T1000 (cell line): ENCODE measurements at regions not wholly inside any gene's neighbourhood (a gene's known extent, or its start where the extent isn't known, plus 50 kb on each side); places are given as distances from the start of the nearest gene placed in this dataset.

Experiments used
- DNase-seq: peaks from one replicate; lab custom pipeline; 2025; ENCODE audit warnings: mixed read lengths; lab: John Stamatoyannopoulos, UW

DNA sequence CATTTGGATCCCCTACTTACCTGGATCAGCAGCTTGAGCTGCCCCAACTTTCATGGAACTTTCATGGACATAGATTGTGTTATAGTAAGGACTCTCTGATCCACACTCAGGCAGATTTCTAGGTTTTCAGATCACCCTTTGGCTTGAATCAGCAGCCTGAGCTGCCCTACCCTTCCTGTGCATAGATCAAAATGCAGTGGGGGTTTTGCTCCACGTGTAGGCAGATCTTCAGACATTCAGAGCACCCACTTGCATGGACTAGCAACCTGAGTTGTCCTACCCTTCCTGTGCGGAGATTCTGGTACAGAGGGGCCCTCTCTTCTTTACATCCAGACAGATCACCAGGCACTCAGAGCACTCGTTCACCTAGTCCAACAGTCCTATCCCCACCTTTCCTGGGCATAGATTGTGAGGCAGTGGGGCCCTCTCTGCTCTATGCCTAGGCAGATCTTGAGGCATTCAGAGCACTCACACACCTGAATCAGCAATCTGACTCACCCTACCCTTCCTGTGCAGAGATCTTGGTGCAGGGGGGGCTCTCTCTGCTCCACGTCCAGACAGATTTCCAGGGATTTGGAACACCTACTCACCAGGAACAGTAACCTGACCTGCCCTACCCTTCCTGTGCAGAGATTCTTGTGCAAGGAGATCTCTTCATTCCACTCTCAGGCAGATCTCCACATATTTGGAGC, 705.2 kb upstream of the NRSN1 start:
- no peak for DNase-seq

DNA sequence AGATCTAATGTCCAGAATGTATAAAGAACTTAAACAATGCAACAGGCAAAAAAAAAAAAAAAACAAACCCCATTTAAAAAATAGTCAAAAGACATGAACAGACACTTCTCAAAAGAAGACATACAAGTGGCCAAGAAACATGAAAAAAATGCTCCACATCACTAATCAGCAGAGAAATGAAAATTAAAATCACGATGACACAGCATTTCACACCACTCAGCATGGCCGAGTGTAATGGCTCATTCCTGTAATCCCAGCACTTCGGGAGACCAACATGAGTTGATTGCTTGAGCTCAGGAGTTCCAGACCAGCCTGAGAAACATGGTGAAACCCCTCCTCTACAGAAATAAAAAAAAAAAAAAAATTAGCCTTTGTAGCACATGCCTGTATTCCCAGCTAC, 701.4 kb upstream of the NRSN1 start:
- DNase-seq: no peak

DNA sequence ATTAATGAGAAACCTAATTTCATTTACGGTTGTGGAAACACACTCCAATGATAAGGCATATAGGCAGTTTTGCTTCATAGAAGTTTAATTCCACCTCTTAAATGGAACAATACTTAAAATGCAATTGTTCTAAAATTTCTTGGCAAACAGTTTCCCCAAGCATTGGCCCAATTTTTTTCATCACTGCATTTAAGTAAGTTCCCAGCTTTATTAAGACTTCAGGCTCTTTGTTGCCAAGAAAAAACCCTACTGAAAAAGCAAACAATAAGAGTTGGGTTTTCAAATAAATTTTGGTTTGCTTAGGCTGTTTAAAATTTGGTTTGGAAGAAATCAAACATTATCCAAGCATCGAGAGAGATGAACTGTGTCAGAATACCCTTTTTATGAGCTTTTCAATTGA, 690.9 kb upstream of the NRSN1 start:
- no peak for DNase-seq

DNA sequence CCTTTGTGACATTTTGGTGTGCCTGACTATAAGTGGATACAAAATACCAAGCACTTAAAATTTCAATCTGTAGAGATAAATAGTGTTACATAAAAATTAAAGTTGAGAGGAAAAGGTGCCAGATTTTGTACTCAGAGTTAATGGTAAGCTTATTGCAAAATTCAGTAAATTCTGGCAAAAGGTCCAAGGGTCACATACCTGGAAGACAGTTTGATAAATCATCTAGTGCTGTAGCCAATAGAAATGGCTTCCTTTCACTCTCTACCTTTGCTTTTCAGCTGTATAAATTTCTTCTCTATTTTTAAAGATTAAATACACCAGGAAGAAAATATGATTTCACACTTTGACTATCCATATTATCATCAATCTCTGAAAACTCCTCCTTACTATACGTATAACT, 690.2 kb upstream of the NRSN1 start:
- DNase-seq: no peak

DNA sequence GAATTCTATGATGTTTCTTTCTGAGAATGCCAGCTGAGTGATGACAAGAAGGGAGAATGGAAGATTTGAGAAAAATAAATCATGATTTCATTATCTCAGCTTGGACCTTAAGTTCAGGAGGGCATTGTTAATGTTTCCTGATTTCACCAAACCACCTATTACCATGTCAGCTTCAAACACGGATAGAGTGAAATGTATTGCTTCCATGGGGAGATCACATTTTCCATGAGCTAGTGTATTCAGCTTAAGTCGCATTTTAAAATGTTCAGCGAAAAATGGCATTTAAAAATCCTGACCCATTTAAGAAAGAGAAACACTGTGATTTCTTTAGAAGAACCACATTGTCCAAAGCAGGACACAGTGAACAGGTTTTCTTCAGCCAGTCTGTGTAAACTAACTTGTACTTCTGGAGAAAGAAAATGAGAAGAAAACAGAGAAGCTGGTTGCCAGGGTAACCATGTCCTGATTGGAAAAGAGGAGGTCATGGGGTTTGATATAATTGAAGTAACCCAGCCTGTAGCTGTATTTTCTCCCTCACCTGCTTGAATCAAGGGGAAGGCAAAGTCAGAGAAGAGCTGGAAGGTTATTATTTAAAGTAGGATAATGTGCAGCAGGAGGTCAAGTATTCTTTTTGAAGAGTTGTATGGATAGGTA, 684.1 kb upstream of the NRSN1 start:
- DNase-seq: no peak

DNA sequence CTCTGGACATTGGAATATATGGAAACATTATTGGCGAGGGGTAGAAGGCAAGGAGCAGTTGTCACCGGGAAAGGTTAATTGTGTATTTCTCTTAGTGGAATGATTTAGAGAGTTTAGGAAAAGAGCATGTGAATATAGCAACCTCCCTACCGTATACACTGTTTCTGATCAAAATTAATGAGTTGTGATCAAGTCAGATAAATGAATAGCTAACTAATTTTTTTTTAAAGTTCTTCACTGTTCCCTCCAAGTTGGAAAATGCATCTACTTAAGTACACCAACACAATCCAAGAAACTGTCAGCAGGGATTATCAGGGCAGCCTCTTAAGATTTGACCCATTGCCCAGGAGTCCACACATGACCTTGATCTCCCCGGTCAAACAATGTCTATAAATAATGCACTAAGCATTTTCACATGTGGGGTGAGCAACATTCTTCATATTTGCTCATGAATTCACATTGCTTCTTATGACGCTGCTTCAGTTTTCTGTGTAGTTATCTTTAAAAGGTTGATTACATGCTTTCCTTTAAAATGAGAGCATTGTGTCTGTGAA, 680.8 kb upstream of the NRSN1 start:
- no peak for DNase-seq

DNA sequence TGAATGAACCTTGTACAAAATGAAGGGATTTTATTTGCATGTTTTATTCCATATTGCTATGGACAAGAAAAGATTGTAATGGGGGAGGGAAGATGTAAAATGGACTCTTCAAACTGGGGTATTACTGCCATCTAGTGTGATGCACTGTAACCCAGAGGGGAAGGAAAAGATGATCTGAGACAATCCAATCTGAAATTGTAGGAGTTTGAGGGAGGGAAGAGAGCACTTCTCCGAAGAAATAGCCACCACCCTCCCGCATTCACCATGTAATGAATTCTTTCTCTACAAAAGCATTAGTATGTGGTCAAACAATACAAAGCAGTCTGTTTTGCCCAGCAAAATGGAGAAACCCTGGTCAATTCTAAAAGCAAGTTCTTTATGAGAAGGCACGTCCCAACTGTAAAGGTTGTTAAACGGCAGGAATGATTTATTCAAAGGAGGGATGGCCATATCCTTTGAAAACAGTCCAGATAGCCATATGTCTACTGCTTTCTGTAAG, 679.5 kb upstream of the NRSN1 start:
- no peak for DNase-seq

DNA sequence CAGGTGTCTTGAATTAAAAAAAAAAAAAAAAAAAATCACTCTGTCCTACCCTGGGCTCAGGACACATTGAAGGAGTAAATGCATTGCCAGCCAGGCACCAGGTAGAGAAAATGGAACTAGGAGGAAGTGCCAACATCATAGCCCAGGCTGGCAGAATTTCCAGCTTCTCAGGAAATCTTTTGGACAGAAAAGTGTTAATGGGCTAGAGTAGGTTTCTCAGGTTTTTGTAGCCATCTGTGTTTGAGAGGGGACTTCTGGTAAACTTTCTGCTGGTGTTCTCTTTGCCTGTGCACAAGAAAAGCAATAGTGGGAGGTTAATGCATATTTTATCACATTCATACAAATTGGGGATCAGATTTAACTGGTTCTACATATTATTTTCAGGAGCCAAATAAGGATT, 678.3 kb upstream of the NRSN1 start:
- no peak for DNase-seq

DNA sequence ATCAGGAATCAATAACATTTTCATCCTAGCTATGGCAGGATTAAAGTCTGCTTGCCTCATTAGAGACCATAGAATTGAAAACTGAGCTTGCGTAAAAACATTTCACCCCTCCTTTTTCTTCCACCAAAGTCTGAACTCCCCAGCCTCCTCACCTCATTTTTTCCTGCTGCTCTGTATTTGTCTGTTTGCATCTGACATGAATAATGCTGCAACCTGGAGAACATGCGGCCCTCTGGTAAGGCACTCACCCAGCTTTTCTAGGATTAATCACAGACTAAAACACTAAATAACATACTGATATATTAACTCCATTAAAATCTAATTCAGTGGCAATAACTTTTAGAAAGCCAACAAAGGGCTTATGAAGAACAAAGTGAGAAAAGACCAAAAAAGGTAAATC, 677.7 kb upstream of the NRSN1 start:
- DNase-seq: no peak

DNA sequence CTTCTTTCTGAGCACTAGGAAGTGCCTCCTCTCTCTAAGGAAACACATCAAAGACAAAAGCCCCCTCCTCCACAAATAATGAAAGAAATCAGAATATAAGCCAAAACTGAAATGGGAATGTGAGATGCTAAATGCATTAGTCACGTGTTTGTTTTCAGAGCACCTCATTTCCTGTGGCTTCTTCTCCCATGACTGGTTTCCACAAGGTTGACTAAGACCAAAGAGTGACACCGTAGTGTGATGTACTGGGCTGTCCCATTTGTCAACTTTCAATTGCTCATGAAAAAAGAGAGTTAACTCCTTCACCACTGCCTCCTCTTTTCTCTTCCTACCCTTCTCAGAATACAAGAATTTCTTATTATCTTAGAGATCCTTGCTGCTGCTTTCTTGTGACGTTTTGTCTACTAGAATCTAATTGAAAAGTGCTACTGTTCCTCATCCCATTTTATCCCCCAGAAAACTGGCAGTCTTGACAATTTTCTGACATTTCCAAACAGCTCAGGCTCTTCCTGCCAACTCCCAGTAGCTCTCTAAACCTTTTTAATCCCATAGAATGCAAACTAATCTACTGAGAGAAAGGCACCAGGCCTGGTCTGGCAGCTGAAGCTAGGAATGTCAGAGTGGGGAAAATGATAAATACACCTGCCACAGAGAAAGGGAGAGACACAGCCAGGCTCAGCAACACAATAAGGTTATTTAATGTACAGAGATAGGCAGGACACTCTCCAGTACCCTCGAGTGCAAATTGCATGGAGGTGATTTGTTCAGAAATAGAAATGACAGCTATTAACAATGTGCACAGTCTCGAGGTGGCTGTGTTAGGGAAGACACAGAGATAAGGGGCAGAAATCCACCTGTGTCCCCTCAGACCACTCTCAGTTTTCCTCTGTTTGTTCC, 671.7 kb upstream of the NRSN1 start:
- no peak for DNase-seq

DNA sequence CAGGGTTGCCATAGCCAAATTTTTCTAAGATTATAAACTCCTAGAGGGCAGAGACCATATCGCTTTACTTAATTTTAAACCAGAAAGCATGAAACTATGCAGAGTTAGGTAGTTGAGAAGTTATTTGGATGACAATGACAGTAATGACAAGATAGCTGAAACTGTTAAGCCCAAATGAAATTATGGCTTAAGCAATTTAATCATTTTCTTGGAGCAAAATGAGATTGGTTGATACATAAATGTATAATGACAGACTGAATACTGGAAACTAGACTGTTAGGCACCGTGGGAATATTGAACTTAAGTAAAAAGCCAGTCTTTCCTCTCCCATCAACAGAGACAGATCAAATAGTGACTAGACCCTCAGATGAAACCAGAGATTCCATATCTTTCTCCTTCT, 670.3 kb upstream of the NRSN1 start:
- DNase-seq: no peak

DNA sequence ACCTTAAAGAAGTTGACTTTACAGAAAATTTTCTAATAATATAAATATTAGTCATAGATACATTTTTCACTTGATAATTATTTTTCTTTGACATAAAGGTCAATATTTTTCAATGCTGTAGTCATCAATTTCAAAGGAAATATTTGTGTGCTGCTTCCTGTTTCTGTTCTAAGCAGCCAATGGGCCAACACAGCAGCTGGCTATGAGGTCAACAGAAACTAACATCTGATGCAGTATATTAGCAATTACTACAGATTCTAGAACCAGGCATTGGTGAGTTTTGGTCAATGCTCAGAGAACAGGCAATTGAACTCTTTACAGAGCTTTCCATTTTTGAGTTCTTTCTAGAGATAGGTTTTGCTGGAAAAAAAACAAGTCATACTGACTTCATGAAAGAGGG, 669.6 kb upstream of the NRSN1 start:
- DNase-seq: no peak

DNA sequence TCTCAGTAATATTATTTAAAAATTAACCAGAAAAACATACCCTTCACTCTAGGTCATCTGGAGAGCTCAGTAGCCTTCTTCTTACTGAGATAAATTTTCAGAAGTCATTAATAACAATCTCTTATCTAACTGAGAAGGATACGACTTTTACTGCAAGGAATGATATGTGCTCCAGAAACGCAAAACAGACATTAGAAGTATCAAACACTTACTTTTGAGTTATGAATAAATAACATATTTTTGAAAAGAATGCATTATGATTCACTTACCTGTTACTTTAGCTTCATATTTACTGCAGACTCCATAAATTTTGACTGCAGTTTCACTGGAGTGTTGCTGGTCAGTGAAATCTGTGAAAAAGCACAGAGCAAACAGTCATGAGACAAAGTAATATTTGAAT, 668.7 kb upstream of the NRSN1 start:
- no peak for DNase-seq

DNA sequence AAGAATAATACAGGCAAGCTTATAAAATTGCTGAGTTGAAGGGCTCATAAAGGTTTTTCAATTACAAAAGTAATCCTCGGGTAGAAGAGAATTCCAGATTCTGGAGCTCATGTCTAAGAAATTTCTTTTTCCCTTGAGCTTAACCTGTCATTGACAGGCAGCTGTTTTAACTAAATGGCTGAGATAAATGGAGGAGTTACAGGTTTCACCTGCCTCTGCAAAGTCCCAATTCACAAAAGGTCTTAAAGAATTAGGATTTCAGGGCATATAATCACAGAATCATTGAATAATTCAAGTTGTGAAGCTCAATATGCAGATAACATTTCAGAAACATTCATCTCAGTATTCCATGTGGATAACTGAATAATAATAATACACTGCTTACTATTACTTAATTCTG, 660.1 kb upstream of the NRSN1 start:
- no peak for DNase-seq

DNA sequence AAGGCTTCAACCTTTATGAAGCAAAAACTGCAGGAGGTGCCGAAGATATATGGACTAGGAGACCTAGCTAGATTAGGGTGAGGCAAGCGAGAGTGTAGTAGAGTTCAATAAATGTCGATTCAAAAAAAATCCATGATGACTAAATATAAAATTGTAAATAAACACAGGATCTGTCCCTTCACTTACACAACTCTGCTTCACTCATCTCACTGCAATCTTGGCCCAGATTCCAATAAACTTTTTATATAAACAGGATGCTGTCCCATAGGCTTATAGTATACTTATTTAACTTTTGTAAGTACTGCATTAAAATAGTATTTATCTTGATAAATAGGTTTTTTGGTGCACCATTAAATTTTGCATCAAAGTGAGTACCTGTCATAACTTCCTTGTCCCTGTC, 648.4 kb upstream of the NRSN1 start:
- DNase-seq: no peak

DNA sequence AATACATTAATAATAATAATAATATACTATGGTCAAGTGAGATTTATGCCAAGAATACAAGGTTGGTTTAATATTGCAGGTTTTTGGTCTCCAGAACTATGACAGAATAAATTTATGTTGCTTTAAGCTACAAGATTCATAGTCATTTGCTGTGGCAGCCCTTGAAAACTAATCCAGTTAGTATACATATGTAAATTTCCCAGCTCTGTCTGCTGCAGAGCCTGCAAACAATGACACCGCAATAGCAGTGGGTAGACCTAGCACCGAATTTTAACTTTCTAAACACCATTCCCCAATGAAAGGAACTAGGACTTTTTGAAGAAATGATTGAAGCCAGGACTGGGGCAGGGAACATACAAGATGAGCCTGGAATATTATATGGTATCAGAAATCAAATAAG, 647.7 kb upstream of the NRSN1 start:
- no peak for DNase-seq

DNA sequence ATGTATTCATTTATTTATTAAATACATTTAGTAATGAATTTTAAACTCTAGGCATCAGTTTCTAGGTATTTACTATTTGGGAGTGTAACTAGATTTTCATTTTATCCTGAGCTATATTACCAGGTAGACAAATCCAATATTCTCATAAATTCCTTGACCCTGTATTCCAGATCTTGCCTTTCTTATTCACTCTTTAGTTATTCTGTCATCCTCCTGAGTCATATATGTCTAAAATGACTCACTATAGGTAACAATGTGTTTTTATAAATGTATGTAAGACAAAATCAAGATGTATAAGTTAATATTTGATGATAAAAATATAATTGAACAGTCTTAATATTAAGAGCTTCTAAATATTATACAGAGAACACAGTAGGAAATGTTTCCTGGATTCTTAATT, 642.1 kb upstream of the NRSN1 start:
- DNase-seq: no peak

DNA sequence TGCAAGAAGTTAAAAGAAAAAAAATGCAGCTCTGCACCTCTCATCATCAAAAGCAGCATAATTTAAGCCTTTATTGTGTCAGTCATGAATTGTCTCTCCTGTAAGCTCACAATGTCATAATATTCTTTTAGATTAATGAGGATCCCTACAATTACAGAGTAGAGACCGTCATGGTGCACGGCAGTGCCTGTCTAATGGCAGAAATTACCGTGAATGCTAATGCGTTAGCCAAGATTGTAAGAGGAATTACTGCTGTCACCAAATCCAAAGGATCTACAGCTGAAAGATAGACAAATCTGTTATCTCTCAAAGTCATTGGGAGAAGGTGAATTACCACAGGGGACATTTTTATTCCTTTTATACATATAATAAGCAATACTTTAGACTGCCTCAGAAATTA, 631.6 kb upstream of the NRSN1 start:
- no peak for DNase-seq

DNA sequence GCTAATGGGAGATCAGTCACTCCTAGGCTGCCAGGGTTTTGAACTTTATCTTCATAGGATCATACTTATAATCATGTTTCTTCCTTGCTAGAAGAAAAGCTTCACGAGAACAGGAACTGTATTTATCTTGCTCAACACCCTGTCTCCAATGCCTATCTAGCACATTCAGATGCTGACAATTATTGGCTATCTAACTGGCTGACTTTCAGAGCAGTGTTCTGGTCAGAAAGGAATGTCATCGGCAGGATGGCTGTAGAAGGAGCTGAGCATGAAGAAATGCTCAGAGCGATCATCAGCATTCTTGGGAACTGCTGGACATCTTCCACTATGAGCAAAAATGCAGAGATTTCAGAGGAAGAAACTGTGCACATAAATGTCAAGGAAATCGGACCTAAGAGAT, 628.0 kb upstream of the NRSN1 start:
- no peak for DNase-seq

DNA sequence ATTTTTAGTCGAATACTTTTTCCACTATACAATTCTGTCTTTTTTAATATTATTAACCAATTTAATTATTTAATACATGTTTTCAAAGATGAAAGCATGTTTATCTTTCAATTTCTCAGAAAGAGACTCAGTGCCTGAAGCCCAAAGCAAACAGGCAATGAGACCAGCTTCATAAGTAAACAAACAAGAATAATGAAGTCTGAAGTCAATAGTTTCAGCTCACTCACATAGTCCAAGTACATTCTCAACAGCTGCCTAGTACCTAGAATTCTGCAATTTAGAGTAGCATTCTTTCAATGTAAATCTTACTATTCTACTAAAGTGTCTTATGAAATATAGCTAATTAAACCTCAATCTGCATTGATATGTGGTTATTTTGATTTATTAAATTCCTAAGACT, 626.5 kb upstream of the NRSN1 start:
- DNase-seq: no peak

DNA sequence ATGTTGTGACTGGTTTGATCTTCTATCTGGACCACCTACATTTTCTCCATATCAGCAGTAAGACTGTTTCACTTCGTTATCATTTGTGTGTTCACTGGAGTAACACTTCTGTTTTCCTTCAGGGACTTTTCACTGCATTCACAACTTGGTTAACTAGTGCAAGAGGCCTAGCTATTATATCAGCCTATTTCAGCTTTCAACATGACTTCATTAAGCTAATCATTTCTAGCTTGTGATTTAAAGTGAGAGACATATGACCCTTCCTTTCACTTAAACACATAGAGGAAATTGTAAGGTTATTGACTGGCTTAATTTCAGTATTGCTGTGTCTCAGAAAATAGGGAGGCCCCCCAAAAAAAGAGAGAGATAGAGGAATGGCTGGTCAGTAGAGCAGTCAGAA, 622.8 kb upstream of the NRSN1 start:
- DNase-seq: no peak

DNA sequence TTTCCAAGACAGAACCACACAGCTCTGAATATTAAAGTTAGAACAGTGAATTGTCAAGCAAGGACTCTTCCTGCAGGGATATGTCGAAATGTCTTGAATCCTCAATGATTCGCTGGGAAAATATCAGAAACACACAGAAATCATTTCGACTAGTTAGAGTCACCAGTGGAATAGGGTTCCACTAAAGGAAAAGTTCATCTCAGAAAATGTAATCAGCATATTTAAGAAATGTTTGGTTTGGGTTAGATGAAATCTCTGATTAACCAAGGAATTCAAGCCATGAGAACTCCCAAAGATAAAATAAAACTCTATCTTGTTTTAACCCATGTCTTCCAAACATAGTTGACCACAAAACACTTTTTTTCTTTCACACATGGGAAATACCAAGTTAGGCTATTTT, 621.0 kb upstream of the NRSN1 start:
- DNase-seq: no peak
